GM18907 (cell line): ENCODE measurements at regions not wholly inside any gene's neighbourhood (a gene's known extent, or its start where the extent isn't known, plus 50 kb on each side); places are given as distances from the start of the nearest gene placed in this dataset.

Source experiments
- ATAC-seq: cut with Tn5 transposase; IDR thresholded peaks from one replicate; pipeline ENCODE4 v1.9.1; 2021; ENCODE audit warnings: mild to moderate bottlenecking, moderate library complexity; ENCODE audit not compliant: unreplicated experiment

DNA sequence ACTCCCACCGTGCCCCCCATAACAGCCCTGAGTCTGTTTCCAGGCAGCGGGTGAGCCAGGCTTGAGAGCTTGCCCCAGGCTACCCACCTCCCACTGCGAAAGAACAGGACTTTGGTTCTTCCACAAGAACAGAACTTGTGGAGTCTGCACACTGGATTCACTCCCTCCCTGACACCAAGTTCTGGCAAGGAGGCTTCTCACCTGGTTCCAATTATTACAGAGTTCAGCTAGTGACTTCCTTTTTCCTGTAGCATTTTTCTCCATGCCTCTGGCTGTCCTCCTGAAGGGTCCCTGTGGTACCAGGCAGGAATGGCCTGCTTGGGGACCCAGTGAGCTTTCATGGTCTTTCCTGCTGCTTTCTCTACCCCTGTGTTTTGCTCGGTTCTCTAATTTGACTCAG, 208.6 kb upstream of the SFRP2 start:
- no peak for ATAC-seq

DNA sequence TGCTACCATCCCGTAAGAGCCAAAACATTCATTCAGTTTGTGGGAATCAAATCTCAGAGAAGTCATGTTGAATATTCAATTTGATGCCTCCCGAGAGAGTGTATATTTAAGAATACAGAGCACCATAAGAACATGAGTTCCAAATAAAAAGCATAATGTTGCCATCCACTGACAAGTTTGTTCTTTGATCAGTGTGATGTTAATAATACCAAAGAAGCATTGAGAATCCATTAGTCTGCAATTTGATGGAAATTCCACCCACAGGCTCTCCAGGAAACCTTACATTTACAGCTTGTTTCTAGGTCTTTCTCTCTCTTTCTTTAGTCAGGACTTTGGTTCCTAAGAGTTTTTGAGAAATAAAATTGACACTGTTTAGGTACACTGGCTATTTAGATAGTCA, 200.6 kb upstream of the SFRP2 start:
- ATAC-seq = no peak

DNA sequence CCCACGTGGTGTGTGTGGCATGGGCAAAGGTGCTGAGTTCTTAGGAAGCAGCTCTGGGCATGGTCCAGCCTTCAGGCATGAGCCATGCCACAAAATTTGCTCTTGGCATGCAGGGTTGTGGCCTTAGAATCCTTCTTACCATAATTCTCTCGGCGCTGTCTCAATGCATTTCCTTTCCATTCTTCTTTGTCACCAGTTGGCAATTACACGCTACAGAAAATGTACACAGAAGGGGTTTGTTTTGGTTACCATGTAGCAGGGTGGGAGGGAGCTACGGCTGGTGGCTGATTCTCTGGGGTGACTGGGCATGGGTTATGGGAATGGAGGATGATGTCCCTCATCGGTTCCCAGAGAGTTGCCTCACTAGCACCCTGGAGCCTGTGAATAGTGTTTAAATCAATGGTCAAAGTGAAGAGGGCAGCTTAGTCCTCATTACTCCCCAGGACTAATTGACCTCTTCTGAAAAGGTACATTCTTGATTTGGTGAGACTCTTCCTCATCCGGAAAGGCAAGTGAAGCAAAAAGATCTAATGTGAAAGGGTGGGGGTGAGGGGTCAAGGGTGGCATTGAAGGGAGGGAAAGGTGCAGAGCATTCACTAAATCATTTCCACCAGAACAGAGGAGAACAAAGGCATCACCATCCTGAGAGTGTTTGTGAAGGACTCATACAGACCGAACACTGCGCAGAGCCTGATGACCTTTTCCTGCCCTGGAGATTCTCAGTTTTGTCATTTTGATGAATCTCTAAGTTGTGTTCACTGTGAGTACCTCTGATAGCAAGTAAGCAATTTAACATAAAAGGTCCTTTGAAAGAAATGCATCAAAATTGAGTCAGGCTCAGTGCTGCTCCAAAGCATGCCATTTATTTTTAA, 199.8 kb upstream of the SFRP2 start:
- no peak for ATAC-seq

DNA sequence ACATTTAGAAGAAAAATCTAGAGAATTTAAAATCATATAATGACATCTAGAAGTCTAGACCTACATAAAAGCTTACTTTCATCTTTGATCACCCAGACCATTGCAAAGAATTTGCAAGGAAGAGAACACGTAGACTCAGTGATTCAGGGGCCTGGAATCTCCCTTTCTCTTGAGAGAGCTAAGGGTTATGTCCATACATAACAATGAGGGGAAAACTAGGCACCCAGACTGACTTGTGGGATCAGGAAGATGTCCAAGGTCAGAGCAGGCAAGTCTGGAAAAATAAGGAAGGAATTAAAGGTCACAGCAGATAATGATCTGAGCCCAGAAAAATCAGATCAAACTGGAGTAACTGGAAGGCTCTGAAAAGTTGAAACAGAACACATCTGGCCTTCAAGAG, 198.4 kb upstream of the SFRP2 start:
- no peak for ATAC-seq

DNA sequence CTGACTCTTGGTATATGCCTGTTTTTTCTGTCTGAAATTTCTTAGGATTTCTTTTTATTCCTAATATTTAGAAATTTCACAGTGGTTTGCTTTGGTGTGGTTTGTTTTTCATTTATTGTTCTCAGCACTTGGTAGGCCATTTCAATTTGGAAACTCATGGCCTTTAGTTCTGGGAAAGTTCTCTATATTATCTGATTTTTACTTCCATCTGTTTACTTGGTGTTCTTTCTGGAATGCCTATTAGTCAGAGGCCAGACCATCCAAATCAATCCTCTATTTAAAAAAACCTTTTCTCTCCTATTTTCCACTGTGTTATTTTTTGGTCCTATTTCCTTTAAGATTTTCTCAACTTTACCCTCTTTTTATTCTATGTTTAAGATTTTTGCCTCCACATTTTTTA, 188.1 kb upstream of the SFRP2 start:
- ATAC-seq = no peak

DNA sequence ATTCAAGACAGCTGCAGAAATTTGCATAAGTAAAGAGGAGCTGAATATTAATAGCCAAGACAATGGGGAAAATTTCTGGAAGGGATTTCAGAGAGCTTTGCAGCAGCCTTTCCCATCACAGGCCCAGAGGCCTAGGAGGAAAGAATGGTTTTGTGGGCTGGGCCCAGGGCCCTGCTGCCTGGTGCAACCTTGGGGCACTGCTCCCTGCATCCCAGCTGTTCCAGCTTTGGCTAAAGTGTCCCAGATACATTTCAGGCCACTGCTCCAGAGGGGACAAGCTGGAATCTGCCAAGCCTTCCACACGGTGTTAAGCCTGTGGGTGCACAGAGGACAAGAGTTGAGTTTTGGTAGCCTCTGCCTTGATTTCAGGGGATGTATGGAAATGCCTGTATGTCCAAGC, 185.6 kb upstream of the SFRP2 start:
- ATAC-seq = no peak

DNA sequence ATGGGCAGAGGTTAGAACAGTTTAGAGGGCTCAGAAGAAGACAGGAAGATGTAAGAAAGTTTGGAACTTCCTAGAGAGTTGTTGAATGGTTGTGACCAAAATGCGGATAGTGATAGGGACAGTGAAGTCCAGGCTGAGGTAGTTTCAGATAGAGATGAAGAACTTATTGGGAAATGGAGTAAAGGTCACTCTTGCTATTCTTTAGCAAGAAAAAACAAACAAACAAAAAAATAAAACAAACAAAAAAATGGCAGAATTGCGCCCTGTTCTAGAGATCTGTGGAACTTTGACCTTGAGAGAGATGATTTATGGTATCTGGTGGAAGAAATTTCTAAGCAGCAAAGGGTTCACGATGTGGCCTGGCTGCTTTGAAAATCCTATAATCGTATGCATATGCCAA, 185.1 kb upstream of the SFRP2 start:
- no peak for ATAC-seq

DNA sequence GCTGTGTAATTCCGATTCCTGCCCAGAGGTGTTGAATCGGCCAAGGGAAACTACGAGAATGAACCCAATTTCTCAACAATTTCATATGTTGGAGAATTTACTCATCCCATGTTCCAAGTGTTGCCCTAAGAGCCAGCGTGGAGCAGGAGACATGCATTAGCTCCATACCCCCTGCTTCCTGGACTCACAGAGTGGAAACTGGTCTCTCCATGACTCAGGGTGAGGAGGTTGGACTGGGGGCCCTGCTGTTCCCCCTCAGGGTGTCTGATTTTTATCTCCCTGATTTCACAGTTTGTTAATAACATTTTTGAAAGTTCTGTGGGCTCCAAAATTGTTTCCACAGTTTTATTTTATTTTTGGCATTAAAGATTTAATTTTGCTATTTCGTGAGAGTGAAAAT, 183.0 kb upstream of the SFRP2 start:
- ATAC-seq = no peak

DNA sequence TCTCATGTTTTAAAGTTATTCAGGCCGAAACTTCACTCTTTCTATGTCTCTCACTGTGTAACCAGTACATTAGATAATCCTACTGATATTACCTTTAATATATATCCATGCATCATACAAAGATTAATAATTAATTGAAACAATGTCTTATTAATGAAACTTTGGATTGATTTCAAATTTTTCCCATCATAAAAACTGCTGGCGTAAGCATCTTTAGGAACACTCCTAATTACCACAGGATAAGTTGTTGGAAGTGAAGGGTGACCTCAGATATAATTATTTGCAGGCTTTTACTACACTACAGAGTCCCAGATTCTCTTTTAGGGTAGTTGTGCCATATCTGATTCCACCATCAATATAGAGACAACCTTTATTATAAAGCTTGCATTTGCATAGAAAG, 181.3 kb upstream of the SFRP2 start:
- ATAC-seq = no peak

DNA sequence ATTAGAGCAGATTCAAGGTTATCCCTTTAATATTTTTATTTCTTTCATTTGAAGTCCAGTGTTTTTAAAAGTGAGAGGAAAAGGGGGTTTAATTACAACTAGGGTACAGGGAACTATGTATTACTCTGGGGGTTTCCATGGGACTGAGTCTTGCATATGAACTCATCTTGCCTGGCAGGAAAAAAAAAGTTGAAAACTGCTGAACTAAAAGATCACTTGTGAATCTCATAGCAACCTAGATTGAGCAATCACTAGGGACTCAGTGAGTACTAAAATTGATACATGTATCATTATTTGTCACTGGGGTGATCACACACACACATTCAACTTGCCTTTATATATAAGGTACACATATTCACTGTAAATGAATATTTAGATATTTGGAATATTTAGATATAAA, 180.7 kb upstream of the SFRP2 start:
- no peak for ATAC-seq

DNA sequence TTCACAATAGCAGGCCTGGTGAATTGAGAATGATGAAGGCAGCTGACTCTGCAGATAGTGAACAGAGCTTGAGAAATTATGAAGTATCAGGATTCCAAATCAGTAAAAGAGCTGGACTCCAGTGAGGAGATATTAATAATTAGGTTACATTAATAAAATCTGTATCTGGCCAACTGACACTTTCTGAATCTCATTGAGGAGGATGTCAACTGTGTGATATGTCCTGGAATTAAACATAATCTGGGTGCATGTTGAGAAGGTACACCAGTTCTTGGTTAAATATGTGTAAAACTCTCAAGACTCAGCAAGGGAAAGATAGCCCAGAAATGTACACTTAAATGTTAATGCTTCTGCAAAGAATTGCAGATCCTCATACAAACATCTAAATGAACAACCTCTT, 177.8 kb upstream of the SFRP2 start:
- no peak for ATAC-seq

DNA sequence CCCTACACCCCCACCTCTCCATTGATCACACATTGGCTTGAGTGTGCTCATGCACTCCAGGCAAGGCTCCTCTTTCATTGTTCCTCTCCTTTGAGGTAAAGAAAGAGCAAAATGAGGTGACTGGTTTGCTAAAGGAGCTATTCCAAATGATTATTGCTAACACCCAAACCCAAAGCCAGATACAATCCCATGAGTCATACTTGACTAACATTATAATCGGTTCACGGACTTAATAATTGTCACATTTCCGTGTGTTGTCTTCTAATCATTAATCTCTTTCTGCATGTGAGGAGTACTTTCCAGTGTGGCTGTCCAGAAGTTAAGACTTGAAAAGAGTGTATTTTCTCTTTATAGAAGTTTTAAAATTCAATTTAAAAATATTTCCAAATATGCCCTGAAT, 174.3 kb upstream of the SFRP2 start:
- no peak for ATAC-seq

DNA sequence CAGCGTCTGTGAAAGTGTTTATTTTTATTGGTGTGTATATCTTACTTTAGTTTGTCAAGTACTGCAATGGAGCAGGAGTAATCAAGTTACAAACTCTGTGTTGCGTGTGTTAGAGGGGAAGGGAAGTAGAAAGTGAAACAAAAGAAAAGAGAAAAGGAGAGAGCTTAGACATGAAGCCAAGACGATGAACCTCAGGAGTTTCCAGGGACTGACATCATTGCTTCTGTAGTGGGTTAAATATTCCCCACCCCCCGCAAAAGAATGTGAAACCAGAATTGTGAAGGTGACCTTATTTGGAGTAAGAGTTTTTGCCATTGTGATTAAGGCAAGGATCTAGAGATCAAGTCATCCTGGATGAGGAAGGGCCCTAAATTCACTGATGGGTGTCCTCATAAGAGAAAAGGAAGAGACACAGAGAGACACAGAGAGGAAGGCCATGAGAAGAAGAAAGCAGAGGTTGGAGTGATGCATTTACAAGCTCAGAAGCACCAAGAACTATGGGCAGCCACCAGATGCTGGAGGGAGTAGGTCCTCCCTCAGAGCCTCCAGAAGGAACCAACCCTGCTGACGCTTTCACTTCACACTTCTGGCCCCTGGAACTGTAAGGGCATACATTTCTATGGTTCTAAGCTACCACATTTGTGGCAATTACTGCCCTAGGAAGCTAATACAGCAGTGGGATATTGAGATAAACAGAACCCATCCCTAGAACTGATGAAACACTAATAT, 173.6 kb upstream of the SFRP2 start:
- ATAC-seq = no peak

DNA sequence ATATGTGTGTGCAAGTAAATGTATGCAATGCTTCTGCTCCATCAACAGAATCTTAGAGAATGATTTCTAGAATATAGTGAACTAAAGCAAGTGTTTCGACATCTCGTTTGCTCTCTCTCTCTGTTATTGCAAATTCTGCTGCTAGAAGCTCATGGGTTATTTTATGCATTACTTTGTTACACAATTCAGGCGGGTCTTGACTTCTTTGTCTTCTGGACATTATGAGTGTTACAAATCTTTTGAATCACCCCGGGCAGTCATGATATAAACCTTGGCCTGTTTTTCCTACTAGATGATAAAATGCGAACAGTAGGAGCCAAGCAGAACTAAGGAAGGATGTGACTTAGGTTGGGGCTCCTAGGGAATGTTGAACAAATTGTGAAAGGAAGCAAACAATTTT, 166.4 kb upstream of the SFRP2 start:
- ATAC-seq = no peak

DNA sequence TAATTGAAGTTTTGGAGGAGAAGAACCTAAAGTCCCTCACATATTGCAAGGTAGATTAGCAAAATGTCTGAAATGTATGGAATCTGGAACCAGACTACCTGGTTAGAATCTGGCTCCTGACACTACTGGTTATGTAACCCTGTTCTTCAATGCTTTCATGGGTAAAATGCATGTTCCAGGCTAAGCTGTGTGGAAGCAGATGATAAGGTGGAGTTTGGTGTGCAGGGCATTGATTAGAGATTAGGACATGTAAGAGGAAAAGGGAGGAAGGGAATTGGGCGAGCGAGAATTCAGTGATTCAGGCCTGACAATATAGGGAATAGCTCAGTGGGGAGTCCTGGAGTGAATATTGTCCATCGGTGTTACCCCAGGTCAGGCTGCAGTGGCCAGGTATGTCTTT, 165.8 kb upstream of the SFRP2 start:
- no peak for ATAC-seq

DNA sequence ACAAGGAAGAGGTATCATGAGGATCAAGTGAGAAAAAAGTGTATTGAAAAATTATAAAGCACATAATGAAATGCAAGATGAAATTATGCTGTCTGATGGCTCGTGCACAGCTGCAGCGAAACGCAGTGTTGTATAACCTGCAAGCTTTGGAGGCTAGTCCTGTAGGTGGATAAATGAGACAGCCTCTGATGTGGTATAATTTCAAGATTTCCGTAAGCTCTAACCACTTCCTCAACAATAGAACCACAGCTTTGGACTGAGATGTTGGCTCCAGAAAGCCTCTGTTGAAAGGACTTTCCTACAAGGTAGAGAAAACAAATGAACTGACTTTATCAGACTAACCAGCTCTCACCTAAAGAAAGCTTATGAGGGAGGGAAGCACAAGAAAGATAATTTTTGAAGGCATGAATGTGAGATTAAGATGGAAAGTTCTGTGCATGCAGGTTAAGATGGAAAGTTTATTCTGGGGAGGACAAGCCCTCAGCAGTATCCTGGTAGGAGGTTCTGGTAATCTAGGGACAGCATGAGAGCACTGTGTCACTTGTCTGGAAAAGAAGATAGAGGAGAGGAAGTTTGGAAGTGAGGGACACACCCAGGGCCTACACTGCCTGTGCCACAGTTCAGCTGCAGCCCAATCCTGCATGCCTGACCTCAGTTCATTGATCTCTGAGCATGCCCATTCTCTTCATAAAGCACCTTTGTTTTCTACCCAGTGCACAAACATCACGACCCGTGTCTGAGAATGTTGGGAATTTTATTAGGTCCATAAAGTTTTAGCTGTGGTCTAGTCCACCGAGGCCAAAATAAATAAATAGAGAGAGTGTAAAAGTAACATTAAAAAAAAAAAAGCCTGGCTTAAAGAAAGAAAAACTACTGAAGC, 161.5 kb upstream of the SFRP2 start:
- no peak for ATAC-seq

DNA sequence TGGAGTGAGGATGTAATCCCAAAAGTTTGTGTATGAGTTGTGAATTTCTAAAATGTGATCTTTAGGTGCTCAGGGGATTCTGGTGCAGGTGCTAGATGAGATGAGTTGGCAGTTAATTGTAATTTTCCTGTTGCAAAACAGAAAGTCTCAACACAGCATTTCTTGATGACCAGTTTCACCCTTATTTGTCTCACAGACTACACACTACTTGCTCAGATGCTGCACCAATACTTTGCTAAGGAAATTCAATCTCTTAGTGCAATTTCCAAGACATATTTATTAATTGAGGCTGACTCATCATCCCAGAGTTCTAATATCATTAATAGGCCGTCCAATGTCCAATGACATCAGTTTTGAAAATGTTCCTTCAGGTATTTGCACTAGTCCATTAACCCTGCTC, 159.2 kb upstream of the SFRP2 start:
- ATAC-seq = no peak

DNA sequence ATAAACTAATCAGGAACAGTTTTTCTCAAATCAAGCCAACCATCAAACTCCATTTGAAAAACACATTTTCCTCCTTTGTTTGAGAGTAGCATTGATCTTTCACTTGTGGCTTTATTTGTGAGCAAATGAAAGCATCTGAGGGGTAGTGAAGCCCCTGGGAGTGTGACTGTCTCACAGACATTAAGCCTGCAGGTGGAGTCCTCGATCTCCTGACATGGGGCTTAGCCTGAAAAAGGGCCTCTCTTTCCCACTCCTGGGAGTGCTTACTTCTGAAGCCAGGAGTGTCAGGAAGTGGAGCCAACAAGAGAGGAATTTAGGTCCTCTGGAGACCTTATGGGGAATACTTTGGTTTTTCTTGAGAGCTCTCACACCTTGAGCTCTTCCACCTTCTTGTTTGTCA, 158.2 kb upstream of the SFRP2 start:
- no peak for ATAC-seq

DNA sequence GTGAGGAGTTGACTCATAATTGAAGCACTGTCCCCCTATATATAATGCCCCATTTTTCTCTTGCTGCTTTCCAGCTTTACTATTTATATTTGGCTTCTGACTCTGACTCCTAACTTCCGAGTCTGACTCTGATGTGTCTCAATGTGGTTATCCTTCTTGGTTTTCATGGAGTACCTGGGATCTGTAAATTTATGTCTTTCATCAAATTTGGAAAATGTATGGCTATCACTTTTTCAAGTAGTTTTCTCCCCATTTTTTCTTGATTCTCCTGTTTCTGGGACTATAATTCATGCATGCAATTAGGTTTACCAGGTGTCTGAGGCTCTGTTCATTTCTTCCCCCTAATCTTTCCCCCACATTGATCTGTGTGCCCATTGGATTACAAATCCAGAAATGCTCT, 156.8 kb upstream of the SFRP2 start:
- no peak for ATAC-seq

DNA sequence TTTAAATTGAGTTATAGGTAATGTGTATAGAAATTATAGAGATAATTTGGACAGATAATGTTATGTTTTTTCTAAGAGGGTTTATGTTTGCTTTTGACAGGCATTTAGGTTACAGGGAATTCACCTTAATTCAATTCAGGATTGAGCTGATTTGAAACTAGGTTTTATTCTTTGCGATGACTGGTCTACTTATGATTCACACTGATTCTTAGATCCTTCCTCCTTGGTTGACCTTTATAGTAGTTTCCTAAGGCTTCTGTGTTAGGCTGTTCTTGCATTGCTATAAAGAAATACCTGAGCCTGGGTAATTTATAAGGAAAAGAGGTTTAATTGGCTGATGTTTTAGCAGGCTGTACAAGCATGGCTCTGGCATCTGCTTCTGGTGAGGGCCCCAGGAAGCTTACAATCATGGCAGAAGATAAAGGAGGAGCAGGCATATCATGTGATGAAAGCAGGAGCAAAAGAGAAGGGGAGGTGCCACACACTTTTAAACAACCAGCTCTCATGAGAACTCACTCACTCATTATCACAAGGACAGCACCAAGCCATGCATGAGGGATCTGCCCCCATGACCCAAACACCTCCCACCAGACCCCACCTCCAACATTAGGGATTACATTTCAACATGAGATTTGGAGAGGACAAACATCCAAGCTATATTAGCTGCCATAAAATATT, 155.0 kb upstream of the SFRP2 start:
- no peak for ATAC-seq

DNA sequence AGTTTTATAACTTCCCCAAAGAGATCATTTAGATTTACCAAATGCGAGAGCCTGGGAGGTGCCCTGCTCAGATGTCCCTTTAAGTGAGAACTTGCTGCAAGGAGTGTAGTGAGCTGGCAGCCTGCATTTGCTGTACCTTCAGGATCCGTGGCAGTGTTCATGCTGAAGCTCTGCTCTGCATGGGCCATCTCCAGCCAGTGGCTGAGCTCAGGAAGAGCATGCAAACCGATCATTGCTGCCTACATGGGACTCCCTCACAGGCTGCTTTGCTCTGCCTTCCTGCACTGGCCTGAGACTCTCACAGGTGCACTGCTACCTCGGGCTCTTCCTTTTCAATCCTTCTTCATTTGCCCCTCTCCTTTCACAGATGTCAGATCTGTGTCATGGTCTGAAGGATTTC, 152.0 kb upstream of the SFRP2 start:
- ATAC-seq = no peak
